ENCODE measurements at regions not wholly inside any gene's neighbourhood (a gene's known extent, or its start where the extent isn't known, plus 50 kb on each side); places are given as distances from the start of the nearest gene placed in this dataset.

- Histone ChIP-seq H3K9me3 (ENCODE audit: insufficient read depth in 2 of 2, low read depth in 1 of 2, low read length in 1 of 2) (no peaks in the 10 kb centered on the region), H3K4me1 (replicated peaks in 1 of 4; ENCODE audit: control insufficient read depth in 3 of 4, insufficient read depth in 4 of 4, low read length in 3 of 4) (peaks cover 0 to 3% (median 0%) of the 10 kb centered on the region in 4 experiments; a peak in 1 of 7 replicates), H2BK120ac (replicated peaks; ENCODE audit: low read depth, low read length) (no peak overlapping the region), H3K14ac (ENCODE audit: insufficient read length) (no peak overlapping the region), H3K4me3 (ENCODE audit: extremely low read depth in 1 of 4, insufficient read depth in 2 of 4, low read depth in 3 of 4, low read length in 4 of 4) (no peak overlapping the region), H3K36me3 (ENCODE audit: control insufficient read depth in 2 of 4, insufficient read depth in 4 of 4, low read length in 3 of 4) (no peaks in the 10 kb centered on the region), H4K5ac (ENCODE audit: insufficient read length, low read depth, low read length) (no peak overlapping the region), H3K23me2 (ENCODE audit: low read depth, low read length) (no peaks in the 10 kb centered on the region), H3K4ac (replicated peaks; ENCODE audit: insufficient read length, low read depth, low read length) (no peak overlapping the region), H4K8ac (ENCODE audit: extremely low read depth, insufficient read depth, low read length) (no peak overlapping the region), H4K91ac (replicated peaks; ENCODE audit: insufficient read length, low read length) (no peak overlapping the region), H3K27me3 (replicated peaks in 1 of 4; ENCODE audit: control insufficient read depth in 3 of 4, extremely low read depth in 1 of 4, insufficient read depth in 3 of 4, low read length in 3 of 4) (no peaks in the 10 kb centered on the region), H3K79me2 (ENCODE audit: control insufficient read depth in 1 of 2, insufficient read depth in 2 of 2, low read length in 2 of 2) (no peaks in the 10 kb centered on the region), H3K56ac (replicated peaks; ENCODE audit: insufficient read length, low read depth, low read length) (no peak overlapping the region), H2BK15ac (ENCODE audit: low read length) (no peak overlapping the region), H3K23ac (ENCODE audit: insufficient read length) (no peak overlapping the region), H2AK5ac (ENCODE audit: low read depth, low read length) (no peak overlapping the region), H3K79me1 (ENCODE audit: low read depth, low read length) (no peaks in the 10 kb centered on the region), H3K9ac (replicated peaks in 1 of 4; ENCODE audit: extremely low read depth in 1 of 4, low read depth in 3 of 4, low read length in 3 of 4) (no peak overlapping the region), H3K4me2 (ENCODE audit: insufficient read depth in 1 of 2, low read depth in 2 of 2, low read length in 2 of 2) (no peak overlapping the region), H2BK5ac (ENCODE audit: low read depth, low read length) (no peak overlapping the region), H2BK12ac (ENCODE audit: low read depth, low read length) (no peak overlapping the region), H4K20me1 (replicated peaks in 1 of 2; ENCODE audit: control insufficient read depth in 1 of 2, insufficient read depth in 2 of 2, low read length in 2 of 2) (no peaks in the 10 kb centered on the region), H3K27ac (ENCODE audit: low read depth, low read length) (no peak overlapping the region), H3K18ac (ENCODE audit: extremely low read depth, low read length) (no peak overlapping the region), H2AFZ (ENCODE audit: low read length) (no peak overlapping the region), H2BK20ac (ENCODE audit: low read length) (no peak overlapping the region)
- ChIA-PET CTCF (ENCODE audit: partially characterized antibody) (interaction anchor here (0.6 to 0.7 kb wide), 3 partner anchors 192 to 274 kb away, joined by 3 read pairs; no protein-coding TSS in a partner anchor), POLR2A (ENCODE audit: partially characterized antibody) (interaction anchor here (0.7 to 1.0 kb wide), 4 partner anchors 18 to 319 kb away, joined by 3 read pairs; no protein-coding TSS in a partner anchor)
- no peak for FAIRE-seq
- WGBS, 2 experiments (ENCODE audit: extremely low coverage in 1 of 2, insufficient coverage in 1 of 2, insufficient read length in 1 of 2, insufficient replicate concordance in 2 of 2, low coverage in 1 of 2, low lambda C conversion rate in 2 of 2, missing lambda C conversion rate in 1 of 2) = 78% methylated on average over 4 of the region's 4 CpGs; no CpG with 5 or more reads in 1 of the 2 experiments
- no peak for DNase-seq (ENCODE audit: low read depth in 1 of 2, low spot score in 2 of 2)
- TF ChIP-seq GABPA (IDR thresholded peaks at IDR 0.05; ENCODE audit: borderline replicate concordance, insufficient read depth, low read length) = no peak
- TF ChIP-seq HDAC6 (IDR thresholded peaks at IDR 0.05; ENCODE audit: low read depth, low read length) = no peak
- TF ChIP-seq JUND (IDR thresholded peaks at IDR 0.05; ENCODE audit: low read length) = no peak
- TF ChIP-seq RXRA (IDR thresholded peaks at IDR 0.05; ENCODE audit: insufficient read depth, low read depth, low read length) = no peak
- TF ChIP-seq ATF2 (IDR thresholded peaks at IDR 0.05; ENCODE audit: low read length) = no peak
- TF ChIP-seq EGR1 (IDR thresholded peaks at IDR 0.05; ENCODE audit: borderline replicate concordance, low read depth, low read length) = no peak
- TF ChIP-seq TAF7 (optimal IDR thresholded peaks at IDR 0.05; ENCODE audit: borderline replicate concordance, low read depth, low read length) = no peak
- TF ChIP-seq CTBP2 (IDR thresholded peaks at IDR 0.05; ENCODE audit: borderline replicate concordance, insufficient read depth, insufficient read length, low read length) = no peak
- TF ChIP-seq CTCF (IDR thresholded peaks at IDR 0.05; ENCODE audit: control extremely low read depth in 1 of 3, insufficient read depth in 1 of 3, low read depth in 1 of 3, low read length in 3 of 3) = no peak
- TF ChIP-seq CHD1 (IDR thresholded peaks at IDR 0.05; ENCODE audit: low read depth, low read length) = no peak
These were observed 174.7 kb upstream of the AGAP1 start for GRCh38 chr2:235319095-235319494.
